T-helper 1 cell (primary cell): ENCODE measurements at regions not wholly inside any gene's neighbourhood (a gene's known extent, or its start where the extent isn't known, plus 50 kb on each side); places are given as distances from the start of the nearest gene placed in this dataset.
"Not testable (repeated sequence)": the region's sequence is repeated elsewhere in the genome, so short reads cannot be mapped to it uniquely, and the experiment has no call there.

Experiments used
- DNase-seq, 5 donors: peaks; one replicate each; pipeline ENCODE4 v3.0.0-alpha.2; 2012 to 2020

DNA sequence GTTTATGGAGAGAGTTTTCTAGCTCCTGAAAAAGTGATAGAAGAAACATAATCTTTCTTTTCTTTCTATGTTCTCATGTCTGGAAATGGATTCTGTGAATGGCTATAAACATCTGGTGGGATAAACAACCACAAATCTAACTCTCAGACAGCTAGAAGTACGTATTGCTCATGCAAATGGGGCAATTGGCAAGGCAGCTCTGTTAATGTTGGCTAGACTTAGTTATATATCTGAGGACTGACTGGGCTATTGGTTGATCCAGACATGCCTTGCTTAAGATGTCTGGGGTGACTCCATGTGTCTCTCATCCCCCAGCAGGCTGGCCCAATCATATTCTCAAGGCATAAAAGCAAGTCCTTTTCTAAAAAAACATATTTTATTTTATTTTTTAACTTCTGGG lies 939.2 kb upstream of the NRXN1 start:
- no peak for DNase-seq

DNA sequence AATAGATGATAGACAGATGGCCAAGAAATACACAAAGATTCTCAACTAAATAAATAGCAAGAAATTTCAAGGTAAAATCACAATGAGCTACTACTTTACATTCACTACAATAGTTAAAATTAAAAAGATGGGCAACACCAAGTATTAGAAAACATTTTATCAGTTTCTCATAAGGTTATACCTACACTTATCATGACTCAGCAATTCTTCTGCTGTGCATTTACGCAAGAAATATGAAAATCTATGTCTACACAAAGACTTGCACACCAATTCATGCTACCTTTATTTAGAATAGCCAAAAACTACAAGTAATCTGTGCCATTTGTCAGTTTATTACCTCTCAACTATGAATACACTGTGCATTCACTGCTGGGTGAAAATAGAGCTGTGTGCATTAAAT lies 937.4 kb upstream of the NRXN1 start:
- no peak for DNase-seq

DNA sequence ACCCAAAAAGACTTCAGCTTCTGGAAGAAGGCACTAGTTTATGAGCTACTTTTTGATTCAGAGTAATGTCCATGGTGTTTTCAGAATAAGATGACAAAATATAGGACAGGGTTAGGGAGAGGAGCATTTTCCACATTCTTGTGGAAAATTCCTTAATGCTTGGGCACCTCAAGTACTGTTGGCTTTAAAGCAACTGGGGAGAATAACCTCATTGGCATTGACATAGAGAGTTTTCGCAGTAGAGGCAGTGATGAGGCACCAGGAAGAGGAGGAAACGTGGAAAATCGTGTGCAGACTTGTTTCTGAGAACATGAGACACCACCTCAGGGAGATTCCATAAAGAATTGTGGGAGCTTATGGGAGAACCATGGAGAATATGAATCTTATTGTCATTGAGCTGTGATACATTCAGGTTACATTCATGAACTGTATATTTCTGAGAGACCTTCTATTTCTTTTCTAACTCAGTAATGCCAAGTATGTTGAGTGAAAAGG lies 929.0 kb upstream of the NRXN1 start:
- DNase-seq: no peak

DNA sequence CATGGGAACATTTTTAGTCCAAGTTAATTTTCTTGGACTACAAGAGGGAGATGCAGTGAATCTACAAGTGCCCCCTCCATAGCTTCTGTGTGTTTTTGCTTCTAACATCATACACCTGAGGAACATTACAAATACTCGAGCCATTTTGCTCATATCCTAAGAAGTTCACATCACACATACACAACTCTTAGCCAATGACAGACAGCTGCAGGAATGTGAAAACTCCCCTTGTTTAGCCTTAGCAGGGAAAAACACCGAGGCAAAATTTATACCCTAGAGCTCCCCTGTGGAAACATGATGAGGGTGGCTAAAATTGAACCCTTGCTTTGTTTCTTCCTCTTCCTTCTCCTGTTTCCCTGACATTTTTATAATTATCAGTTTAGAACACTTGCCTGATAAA lies 928.3 kb upstream of the NRXN1 start:
- no peak for DNase-seq

DNA sequence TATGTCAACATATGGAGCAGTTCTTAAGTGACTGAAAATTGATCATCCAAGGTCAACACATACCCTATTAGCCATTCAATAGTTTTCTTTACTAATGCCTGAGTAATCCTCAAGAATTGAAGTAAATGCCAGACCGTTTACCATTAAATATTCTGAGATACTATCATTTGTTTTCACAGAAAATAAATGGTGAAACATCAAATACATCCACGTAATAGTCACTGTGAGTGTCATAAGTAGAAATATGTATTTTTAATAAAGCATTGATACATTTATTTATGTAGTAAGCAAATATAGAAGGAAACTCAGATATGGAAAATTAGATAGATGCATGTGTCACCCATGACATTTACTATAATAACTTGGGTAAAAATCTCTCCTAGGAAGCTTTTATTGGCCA lies 927.8 kb upstream of the NRXN1 start:
- no peak for DNase-seq

DNA sequence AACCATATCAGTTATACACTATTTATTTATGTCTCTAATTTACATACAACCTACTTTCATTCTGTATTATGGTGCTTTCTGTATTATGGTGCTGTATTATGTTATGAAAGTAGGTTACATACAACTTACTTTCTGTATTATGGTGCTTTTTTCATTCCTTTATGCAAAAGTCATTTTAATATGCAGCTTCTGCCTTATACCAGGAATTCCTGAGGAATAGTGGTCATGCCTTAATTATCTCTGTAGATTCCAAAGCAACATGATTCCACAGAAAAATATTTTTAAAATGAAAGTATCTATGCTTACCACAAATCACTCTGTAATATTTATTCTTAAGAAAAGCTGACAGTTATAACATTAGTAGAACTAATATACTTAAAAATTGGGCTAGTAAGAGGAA lies 922.0 kb upstream of the NRXN1 start:
- DNase-seq: no peak

DNA sequence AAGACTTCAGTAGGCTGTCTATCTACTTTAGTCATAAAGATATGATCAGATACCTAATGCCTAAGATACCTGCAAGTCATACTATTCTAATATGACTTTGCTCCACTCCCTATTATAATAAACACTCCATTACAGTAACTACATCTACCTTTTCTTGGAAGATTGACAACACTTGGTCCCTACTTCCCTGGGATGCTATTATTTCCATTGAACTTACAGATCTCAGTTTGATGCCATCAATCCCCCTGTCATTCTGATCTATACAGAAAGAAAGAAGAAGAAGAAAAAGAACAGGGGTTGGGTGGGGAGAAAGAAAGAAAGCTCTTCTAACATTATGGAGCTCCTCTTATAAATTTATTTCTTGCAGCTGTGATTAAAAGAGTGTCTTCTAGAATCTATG lies 889.1 kb upstream of the NRXN1 start:
- no peak for DNase-seq

DNA sequence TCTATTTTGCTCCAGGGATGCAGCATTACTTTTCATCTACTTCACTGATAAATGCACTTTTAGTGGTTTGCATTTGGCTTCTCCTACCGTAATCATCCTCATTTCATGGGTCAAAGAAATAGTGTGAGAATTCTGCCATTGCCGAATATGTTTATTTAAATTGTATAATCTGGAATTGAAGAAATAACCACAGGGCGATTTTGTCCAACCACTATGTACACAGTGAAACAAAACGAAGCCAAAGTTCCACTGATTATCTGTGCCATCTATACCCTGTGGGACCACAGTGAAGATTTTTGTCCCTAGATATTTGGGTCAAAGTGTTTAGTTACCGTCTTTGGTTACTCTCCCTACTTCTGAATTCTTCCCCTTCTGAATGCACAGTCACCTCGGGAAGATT lies 888.6 kb upstream of the NRXN1 start:
- DNase-seq: no peak

DNA sequence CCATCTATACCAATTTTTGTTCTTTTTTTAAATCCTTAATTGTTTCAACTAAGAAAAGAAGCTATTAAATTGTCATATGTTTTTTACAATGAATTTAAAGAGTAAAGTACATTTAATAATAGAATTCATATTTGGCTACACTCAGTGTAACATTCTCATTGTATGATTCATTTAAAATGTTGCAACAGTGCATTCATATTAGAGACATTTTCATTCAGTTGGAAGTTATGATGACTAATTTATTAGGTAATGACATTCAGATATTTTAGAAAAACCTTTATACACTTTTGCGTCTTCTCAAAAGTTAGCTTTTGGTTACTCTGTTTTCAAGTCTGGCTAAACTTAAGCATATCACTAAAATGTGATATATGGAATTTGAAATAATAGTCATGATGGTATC lies 887.5 kb upstream of the NRXN1 start:
- no peak for DNase-seq

DNA sequence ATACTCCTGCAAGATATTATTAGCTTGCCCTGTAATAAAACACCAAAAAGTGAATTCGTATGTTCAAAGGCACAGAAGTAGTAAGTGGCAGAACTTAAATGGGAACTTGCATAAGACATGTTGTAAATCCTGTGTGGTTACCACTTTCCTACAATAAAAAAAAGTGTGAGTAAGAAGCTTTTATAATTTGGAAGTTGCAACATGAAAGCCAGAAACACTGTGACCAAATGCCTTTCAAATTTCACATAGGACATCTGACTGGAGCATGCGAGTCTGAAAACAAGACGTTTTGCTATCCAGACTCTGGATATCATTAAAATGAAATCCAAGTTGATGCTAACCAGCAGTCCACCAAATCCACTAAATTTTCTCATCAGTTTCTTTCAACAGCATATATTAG lies 886.2 kb upstream of the NRXN1 start:
- DNase-seq: no peak

DNA sequence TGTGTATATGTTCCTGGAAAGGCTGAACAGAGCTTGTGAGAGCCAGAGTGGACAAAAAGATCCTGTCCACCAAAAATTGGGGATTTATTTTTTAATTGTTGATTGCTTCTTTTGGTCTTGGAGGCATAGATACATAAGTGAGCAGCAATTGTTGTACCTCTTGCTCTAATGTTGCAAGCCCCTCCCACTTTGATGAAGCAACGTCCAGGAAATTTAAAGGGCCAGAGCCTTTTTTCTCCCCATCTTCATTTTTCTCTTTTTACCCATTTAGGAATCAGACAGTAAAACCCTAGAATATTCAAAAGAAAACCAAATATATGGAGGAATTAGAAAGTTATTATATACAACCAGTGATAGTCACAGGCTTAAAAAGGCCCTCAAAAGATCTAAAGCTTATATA lies 871.8 kb upstream of the NRXN1 start:
- no peak for DNase-seq

DNA sequence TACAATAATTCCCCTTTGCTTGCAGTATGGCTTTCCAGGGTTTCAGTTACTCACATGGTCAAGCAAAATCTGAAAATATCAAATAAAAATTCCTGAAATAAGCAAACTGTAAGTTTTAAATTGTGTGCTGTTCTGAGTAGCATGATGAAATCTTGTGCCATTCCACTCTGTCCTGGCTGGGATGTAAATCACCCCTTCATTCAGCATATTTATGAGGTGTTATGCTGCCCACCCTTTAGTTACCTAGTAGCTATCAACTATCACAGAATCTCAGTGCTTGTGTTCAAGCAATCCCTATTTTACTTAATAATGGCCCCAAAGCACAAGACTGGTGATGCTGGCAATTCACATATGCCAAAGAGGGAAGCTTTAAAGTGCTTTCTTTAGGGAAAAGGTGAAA lies 867.7 kb upstream of the NRXN1 start:
- no peak for DNase-seq

DNA sequence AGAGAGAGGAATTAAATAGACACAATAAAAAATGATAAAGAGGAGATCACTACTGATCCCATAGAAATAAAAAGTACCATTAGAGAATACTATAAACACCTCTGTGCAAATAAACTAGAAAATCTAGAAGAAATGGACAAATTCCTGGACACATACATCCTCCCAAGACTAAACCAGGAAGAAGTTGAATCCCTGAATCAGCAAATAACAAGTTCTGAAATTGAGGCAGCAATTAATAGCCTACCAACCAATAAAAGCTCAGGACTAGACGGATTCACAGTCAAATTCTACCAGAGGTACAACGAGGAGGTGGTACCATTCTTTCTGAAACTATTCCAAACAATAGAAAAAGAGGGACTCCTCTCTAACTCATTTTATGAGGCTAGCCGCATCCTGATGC lies 862.7 kb upstream of the NRXN1 start:
- not testable (repeated sequence) for DNase-seq

DNA sequence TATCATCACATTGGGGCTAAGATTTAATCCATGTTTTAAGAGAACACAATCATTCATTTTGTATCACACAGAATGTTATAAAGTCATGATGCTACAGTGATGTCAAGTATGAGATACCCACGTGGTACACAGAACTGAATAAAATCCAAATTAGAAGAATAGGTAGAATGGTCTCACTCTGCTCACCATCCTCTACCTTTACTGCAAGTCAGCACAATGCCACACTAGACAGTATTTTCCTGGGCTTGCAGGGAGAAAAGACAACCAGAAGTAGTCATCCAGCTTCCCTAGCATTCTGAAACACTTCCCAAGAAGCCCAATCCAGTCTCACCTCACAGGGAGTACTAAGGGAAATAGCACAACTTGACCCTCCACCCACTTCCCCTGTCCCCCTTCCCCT lies 856.2 kb upstream of the NRXN1 start:
- no peak for DNase-seq

DNA sequence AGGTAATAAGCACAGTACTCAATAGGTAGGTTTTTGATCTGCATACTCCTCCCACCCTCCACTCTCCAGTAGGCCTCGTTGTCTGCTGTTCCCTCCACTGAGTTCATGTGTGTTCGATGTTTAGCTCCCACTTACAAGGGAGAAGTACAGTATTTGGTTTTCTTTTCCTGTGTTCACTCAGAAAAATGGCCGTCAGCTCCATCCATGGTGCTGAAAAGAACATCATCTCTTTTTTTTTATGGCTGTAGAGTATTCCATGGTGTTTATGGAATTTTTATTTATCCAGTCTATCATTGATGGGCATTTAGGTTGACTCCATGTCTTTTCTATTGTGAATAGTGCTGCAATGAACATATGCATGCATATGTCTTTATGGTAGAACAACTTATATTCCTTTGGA lies 849.7 kb upstream of the NRXN1 start:
- no peak for DNase-seq

DNA sequence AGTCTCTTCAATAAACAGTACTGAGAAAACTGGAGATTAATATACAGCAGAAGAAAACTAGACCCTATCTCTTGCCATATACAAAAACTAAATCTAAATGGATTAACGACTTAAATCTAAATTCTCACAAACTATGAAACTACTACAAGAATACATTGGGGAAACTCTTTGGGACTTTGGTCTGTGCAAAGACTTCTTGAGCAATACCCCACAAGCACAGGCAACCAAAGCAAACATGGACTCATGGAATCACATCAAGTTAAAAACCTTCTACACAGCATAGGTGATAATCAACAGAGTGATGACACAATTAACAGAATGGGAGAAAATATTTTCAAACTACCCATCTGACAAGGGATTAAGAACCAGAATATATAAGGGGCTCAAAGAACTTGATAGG lies 848.2 kb upstream of the NRXN1 start:
- no peak for DNase-seq

DNA sequence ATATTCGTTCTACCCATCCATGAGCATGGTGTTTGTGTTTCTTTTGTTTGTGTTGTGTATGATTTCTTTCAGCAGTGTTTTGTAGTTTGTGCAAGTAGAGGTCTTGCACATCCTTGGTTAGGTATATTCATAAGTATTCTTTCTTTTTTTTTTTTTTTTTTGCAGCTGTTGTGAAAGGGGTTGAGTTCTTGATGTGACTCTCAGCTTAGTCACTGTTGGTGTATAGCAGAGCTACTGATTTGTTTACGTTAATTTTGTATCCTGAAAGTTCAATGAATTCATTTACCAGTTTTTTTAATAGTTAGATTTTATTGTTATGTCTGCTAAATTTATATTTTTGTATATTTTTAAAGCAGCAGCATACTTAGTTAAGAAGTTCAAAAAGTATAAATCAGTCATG lies 834.4 kb upstream of the NRXN1 start:
- no peak for DNase-seq

DNA sequence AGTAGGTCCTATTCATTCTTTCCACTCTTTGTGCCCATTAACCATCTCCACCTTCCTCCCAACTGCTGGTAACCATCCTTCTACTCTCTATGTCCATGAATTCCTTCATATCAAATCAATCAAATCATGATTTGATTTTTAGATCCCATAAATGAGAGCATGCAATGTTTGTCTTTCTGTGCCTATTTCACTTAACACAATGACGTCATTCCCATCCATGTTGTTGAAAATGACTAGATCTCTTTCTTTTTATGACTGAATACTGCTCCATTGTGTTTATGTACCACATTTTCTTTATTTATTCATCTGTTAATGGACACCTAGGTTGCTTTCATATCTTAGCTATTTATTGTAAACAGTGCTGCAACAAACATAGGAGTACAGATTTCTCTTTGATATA lies 827.3 kb upstream of the NRXN1 start:
- no peak for DNase-seq

DNA sequence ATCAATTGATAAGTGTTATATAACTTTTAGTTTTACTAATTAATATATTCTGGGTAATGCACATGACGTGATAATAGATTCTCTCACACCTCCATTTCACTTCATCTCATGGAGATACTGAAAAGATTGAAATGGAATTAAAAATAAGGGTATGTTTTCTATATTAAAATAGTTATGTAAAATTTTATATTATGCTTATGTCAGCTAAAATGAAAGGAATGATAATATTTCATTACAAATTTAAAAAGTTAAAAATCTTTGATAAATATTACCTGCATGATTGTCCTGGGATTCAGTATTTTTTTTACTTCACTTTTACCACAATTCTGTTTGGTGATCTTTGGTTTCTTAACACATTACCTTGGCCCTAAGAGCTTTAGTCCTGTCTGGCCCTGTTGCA lies 823.8 kb upstream of the NRXN1 start:
- no peak for DNase-seq

DNA sequence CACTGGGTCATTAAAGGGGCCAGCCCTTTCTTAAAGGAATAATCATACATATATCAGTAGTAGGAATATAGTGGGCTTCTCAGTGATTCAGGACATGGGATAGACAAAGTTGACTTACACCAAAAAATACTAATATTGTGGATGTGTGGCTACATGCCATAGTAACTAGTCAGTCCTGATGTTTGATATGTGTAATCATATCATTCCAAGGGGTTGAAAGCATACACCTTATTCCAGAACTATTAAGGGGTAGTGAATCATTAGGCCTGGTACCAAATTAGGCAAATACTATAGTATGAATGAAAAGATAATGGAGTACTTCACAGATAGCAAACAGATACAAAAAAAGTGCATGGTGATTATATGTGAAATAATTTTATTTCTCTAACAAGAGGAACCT lies 814.9 kb upstream of the NRXN1 start:
- DNase-seq: no peak

DNA sequence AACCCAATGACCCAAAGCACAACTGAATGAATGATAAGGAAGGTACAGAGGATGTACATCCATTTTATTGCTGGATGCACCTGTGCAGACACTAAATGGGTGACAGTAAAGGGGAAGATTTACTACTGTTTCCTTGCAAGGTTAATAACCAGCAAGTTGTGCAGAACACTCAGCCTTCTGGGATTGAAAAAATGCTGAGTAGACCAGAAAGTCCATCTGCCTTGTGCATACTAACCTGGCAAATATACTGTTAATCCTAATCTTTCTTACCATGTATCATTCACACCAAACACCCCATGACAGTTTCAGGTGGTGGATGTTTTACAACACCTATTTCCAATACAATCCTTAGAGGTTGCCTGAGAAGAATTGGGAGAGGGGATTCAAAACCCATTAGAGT lies 814.1 kb upstream of the NRXN1 start:
- DNase-seq: no peak

DNA sequence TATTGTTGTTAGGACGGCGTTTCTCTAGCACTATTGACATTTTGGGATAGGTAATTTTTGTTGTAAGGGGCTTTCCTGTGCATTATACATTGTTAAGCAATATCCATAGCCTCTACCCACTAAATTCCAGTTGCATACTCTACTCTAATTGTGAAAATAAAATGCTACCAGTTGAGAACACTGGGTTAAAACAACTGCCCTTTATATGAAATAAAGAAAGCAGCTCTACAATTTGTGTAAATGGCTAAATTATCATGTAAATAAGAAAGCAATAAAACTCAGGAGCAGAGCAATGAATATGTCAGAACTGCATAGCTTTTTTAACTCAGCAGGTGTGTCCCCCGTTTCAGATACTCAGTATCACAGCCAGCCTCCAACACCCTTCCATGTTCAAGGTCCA lies 812.7 kb upstream of the NRXN1 start:
- DNase-seq: no peak

DNA sequence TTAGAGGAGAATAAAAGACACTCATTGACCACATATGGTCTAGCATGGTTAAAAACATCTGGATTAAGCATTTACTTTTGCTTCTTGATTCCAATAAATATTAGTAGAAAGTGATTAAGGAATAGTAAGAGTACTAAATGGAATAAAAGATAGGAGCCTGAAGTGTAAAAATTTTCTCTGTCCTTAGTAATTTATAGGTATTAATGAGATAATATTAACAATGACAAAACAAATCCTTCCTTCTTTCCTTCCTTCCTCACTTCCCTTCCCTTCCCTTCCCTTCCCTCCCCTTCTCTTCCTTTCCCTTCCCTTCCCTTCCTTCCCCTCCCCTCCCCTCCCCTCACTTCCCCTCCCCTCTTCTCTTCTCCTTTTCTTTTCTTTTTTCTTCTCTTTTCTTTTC lies 797.5 kb upstream of the NRXN1 start:
- DNase-seq: no peak

DNA sequence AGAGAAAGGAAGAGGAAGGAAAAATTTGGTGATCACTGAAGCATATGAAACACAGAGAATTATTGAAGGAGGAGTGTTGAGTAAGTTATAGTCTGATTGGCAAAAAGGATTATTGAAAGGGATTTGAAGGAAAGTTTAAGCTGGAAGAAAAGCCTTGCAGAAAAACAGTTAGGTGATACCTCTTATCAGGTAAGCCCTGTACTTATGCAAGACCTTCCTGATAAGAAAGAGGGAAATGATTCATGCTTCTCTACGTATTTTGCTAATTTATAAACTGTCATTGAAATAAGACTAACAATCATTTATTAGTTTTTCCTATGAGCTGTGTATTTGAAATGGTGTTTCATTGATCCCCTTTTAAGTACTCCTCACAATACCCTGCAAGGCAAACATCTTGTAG lies 793.9 kb upstream of the NRXN1 start:
- DNase-seq: no peak

DNA sequence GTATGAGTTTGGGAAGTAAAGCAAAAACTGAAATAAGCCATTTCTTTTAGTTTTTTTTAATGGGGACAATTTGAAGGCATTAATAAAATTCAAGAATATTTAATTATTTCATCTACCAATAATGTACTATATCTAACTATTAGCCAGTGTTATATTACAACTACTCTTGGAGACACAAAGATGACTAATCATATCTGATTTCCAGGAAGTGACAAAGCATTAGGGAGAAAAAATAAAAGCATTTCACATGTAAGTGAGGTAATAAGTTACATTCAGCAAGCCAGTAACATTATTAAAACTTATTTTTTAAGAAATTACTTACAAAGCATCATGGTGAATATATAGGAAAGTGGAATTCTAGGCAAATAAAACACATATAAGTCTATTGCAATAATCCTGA lies 781.3 kb upstream of the NRXN1 start:
- no peak for DNase-seq
